22Rv1 (cell line): ENCODE measurements at regions not wholly inside any gene's neighbourhood (a gene's known extent, or its start where the extent isn't known, plus 50 kb on each side); places are given as distances from the start of the nearest gene placed in this dataset.

ENCODE experiments used
- CTCF ChIP-seq: fragments of 450-650 bp; IDR thresholded peaks from 2 replicates; pipeline ENCODE4 v1.5.1; 2017; ENCODE audit warnings: mild to moderate bottlenecking
- ZFX ChIP-seq: fragments of 450-650 bp; IDR thresholded peaks from 2 replicates; pipeline ENCODE4 v1.6.1; 2017; ENCODE audit warnings: antibody characterized with exemption, borderline replicate concordance

GRCh38 chr7:33781167-33781566, 124.2 kb upstream of the BMPER start:
- TF ChIP-seq CTCF (no peak), ZFX (no peak)
